Lung (tissue), 11 donors: ENCODE measurements at regions not wholly inside any gene's neighbourhood (a gene's known extent, or its start where the extent isn't known, plus 50 kb on each side); places are given as distances from the start of the nearest gene placed in this dataset.

Experiments
- ATAC-seq: fragments of 200-7000 bp; cut with Tn5 transposase; one replicate; pipeline ENCODE4 v1.9.1; 2020; ENCODE audit warnings: moderate number of reproducible peaks; ENCODE audit not compliant: insufficient read depth, low FRiP score
- DNase-seq, 3 donors: peaks; one replicate each; pipeline ENCODE4 v3.0.0-alpha.2; 2013 to 2017
- H3K27ac ChIP-seq, 2 donors: one replicate each; pipeline ENCODE4 v1.5.1; 2013; ENCODE audit warnings: mild to moderate bottlenecking in 2 of 2, moderate library complexity in 2 of 2, control low read depth in 1 of 2, inconsistent platforms in 1 of 2, low read depth in 1 of 2, low read length in 1 of 2
- H3K27me3 ChIP-seq, 3 donors: one replicate each; pipeline ENCODE4 v1.5.1; 2013; ENCODE audit warnings: low read length in 2 of 3; ENCODE audit not compliant: control insufficient read depth in 3 of 3, insufficient read depth in 3 of 3
- H3K36me3 ChIP-seq, 4 donors: one replicate each; pipeline ENCODE4 v1.5.1; 2013; ENCODE audit warnings: low read length in 4 of 4, mild to moderate bottlenecking in 1 of 4, moderate library complexity in 1 of 4; ENCODE audit not compliant: control insufficient read depth in 4 of 4, insufficient read depth in 4 of 4
- H3K4me1 ChIP-seq, 5 donors: one replicate each; pipeline ENCODE4 v1.5.1; 2013; ENCODE audit warnings: low read length in 5 of 5, mild to moderate bottlenecking in 2 of 5, moderate library complexity in 1 of 5; ENCODE audit not compliant: control insufficient read depth in 5 of 5, insufficient read depth in 5 of 5
- H3K4me3 ChIP-seq: one replicate; pipeline ENCODE4 v1.5.1; 2013; ENCODE audit warnings: mild to moderate bottlenecking, control low read depth, moderate library complexity
- H3K9ac ChIP-seq, 2 donors: one replicate each; pipeline ENCODE4 v1.5.1; 2013; ENCODE audit warnings: low read length in 2 of 2, control low read depth in 1 of 2; ENCODE audit not compliant: insufficient read depth in 1 of 2
- H3K9me3 ChIP-seq, 4 donors: one replicate each; pipeline ENCODE4 v1.5.1; 2013; ENCODE audit warnings: low read length in 3 of 4, mild to moderate bottlenecking in 1 of 4, moderate library complexity in 1 of 4; ENCODE audit not compliant: control insufficient read depth in 4 of 4, insufficient read depth in 3 of 4
- CTCF ChIP-seq: IDR thresholded peaks from 2 replicates; pipeline ENCODE4 v1.5.1; 2012; ENCODE audit warnings: mild to moderate bottlenecking; ENCODE audit errors: control extremely low read depth, extremely low read depth
- WGBS, 2 donors: extraction: QIAGEN DNeasy Blood & Tissue Kit; methylation state at CpG; one replicate each; pipeline ENCODE4 v1.1.7; 2013; 5-methylcytosine and 5-hydroxymethylcytosine counted together
- donor health status: control.
- donor health status: control.
- donor health status: Bipolar disorder and iron deficiency.
- donor health status: healthy.
- donor health status: DM: yes; HTN: yes; CAD: no.

DNA sequence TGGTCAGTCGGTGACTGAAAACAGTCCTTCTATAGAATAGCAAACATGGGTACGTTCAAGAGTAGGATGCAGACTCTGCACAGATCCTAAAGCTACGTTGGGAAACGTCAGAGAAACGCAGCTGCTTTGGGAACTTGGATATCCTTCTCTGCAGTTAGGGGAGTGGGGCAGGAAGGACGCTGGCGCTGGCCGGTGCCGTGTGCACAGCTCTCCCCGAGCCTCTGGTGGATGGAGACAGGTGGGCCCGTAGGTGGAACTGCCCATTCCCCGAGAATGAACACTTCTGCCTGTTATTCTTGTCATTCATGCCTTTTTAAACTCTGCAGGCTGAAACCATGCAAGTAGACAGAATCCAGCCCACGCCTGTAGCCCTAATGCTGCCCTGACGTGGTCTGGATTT lies 91.7 kb upstream of the MBOAT2 start:
- Histone ChIP-seq H3K27me3 (no peaks in the 10 kb centered on the region), H3K36me3 (no peaks in the 10 kb centered on the region), H3K4me3 (no peak overlapping the region), H3K9ac (no peak overlapping the region), H3K9me3 (no peaks in the 10 kb centered on the region), H3K27ac (peak overlapping the region in 1 of 2 donors; percentile 50), H3K4me1 (peaks cover 0 to 19% (median 6%) of the 10 kb centered on the region in 5 donors)
- 57 to 62% methylated on average over 14 of the region's 14 CpGs for WGBS, 2 donors
- ATAC-seq (no peak), DNase-seq (no peak)
- TF ChIP-seq CTCF, result no peak

DNA sequence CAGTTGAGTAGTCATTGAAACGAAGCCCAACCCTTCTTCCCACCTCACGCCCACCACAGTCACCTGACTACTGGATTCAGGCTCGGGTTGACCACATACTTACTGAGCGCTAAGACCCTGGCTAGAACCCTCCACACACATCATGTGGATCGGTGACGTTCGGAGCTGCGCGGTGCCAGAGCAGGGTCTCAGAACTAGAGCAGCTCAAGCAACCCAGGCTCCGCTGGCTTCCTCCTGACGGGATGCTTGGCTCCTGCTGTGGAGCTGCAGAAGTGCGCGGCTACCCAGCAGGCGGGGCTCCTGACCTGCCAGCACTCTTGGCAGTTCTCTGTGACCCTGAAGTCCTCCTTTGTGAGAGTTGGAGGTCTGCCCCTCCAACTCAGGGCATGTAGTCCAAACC lies 90.6 kb upstream of the MBOAT2 start:
- no peak for ATAC-seq
- Histone ChIP-seq H3K36me3 (no peaks in the 10 kb centered on the region), H3K9ac (no peak overlapping the region), H3K4me3 (no peak overlapping the region), H3K9me3 (no peaks in the 10 kb centered on the region), H3K4me1 (peaks cover 0 to 19% (median 6%) of the 10 kb centered on the region in 5 donors), H3K27ac (no peak overlapping the region), H3K27me3 (no peaks in the 10 kb centered on the region)
- DNase-seq, result no peak
- TF ChIP-seq CTCF, result no peak
- WGBS, 2 donors, result 88 to 96% methylated on average over 14 of the region's 14 CpGs

GRCh38 chr2:9093324-9093723 lies 89.8 kb upstream of the MBOAT2 start:
- H3K27ac ChIP-seq, result no peak overlapping the region
- peaks cover 0 to 19% (median 6%) of the 10 kb centered on the region in 5 donors for H3K4me1 ChIP-seq
- WGBS, 2 donors, result 42 to 76% methylated on average over 3 of the region's 3 CpGs
- ATAC-seq (no peak), DNase-seq (no peak)
- H3K36me3 ChIP-seq, result no peaks in the 10 kb centered on the region
- H3K9ac ChIP-seq, result no peak overlapping the region
- no peaks in the 10 kb centered on the region for H3K9me3 ChIP-seq
- no peaks in the 10 kb centered on the region for H3K27me3 ChIP-seq
- TF ChIP-seq CTCF, result no peak
- H3K4me3 ChIP-seq, result no peak overlapping the region
